GM12878 (cell line): ENCODE measurements at regions not wholly inside any gene's neighbourhood (a gene's known extent, or its start where the extent isn't known, plus 50 kb on each side); places are given as distances from the start of the nearest gene placed in this dataset.

Experiments used
- ATAC-seq: fragments of 200-7000 bp; cut with Tn5 transposase; 3 replicates; pipeline ENCODE4 v1.9.1; 2020; ENCODE audit warnings: mild to moderate bottlenecking, moderate library complexity
- BruUV-seq: library from RNA; stranded (reverse); fragments of 400-500 nt; replicated peaks from 2 replicates; lab custom pipeline; 2021; lab: Mats Ljungman, UMichigan
- CTCF ChIA-PET: fragments of 300-600 bp; sonication (Branson Sonifier 250); formaldehyde crosslinking; extraction: SDS; loops from one replicate; lab custom pipeline; 2021; ENCODE audit warnings: inconsistent platforms; lab: Yijun Ruan, JAX
- POLR2A ChIA-PET: fragments of 350-600 bp; formaldehyde crosslinking; extraction: SDS; loops from one replicate; lab custom pipeline; 2021; ENCODE audit warnings: inconsistent platforms; lab: Charles Lee
- RAD21 ChIA-PET: fragments of 300-600 bp; sonication (Branson Sonifier 250); formaldehyde crosslinking; loops from one replicate; lab custom pipeline; 2023; ENCODE audit warnings: antibody characterized with exemption; ENCODE audit not compliant: unreplicated experiment; lab: Charles Lee
- SMC1A ChIA-PET: fragments of 300-600 bp; sonication (Branson Sonifier 250); formaldehyde crosslinking; loops from one replicate; lab custom pipeline; 2023; ENCODE audit not compliant: unreplicated experiment, uncharacterized antibody; lab: Charles Lee
- DNase-seq: peaks from one replicate; pipeline ENCODE4 v3.0.0-alpha.2; 2011; ENCODE audit warnings: low read depth, low spot score
- FAIRE-seq: peaks from 3 replicates; lab custom pipeline; 2011; peaks lifted over from hg19 to GRCh38; lab: Jason Lieb, UNC
- H2AFZ ChIP-seq: 2 replicates; pipeline ENCODE4 v1.6.0; 2011; ENCODE audit warnings: low read depth, low read length, control low read depth; ENCODE audit not compliant: control insufficient read depth
- H3K27ac ChIP-seq: 2 replicates; pipeline ENCODE4 v1.5.1; 2011; ENCODE audit warnings: control low read depth; ENCODE audit not compliant: control insufficient read depth, insufficient read depth
- H3K27me3 ChIP-seq, 2 experiments: replicated peaks in 1 of 2; 2 replicates each; pipeline versions ENCODE4 v1.6.0 to v1.6.1; 2011; ENCODE audit warnings: low read length in 1 of 2; ENCODE audit not compliant: control insufficient read depth in 2 of 2, insufficient read depth in 2 of 2
- H3K36me3 ChIP-seq, 2 experiments: 2 replicates each; pipeline ENCODE4 v1.5.1; 2011; ENCODE audit warnings: low read length in 1 of 2; ENCODE audit not compliant: control insufficient read depth in 2 of 2, insufficient read depth in 2 of 2
- H3K4me1 ChIP-seq: 2 replicates; pipeline ENCODE4 v1.6.1; 2011; ENCODE audit warnings: mild to moderate bottlenecking, low read length, moderate library complexity, mixed read lengths; ENCODE audit not compliant: control insufficient read depth, insufficient read depth
- H3K4me2 ChIP-seq: 2 replicates; pipeline ENCODE4 v1.6.0; 2011; ENCODE audit warnings: control low read depth; ENCODE audit not compliant: control insufficient read depth, insufficient read depth
- H3K4me3 ChIP-seq: fragments of 200-600 bp; sonication (generic); 2 replicates; pipeline ENCODE4 v1.5.1; 2016
- H3K79me2 ChIP-seq: 2 replicates; pipeline ENCODE4 v1.6.0; 2011; ENCODE audit warnings: low read length; ENCODE audit not compliant: control insufficient read depth, insufficient read depth
- H3K9ac ChIP-seq: 2 replicates; pipeline ENCODE4 v1.8.0; 2011; ENCODE audit warnings: low read length, control low read depth, mixed read lengths; ENCODE audit not compliant: control insufficient read depth, insufficient read depth
- H3K9me3 ChIP-seq: replicated peaks from 3 replicates; pipeline ENCODE4 v1.5.1; 2011; ENCODE audit warnings: mild to moderate bottlenecking, low read length; ENCODE audit not compliant: control insufficient read depth, insufficient read depth
- H4K20me1 ChIP-seq: 2 replicates; pipeline ENCODE4 v1.6.0; 2011; ENCODE audit not compliant: control insufficient read depth, insufficient read depth
- ATF3 ChIP-seq: IDR thresholded peaks from 2 replicates; pipeline ENCODE4 v1.6.1; 2011; ENCODE audit warnings: low read depth, mild to moderate bottlenecking, low read length, moderate library complexity, borderline replicate concordance; ENCODE audit errors: extremely low read depth
- BRCA1 ChIP-seq: IDR thresholded peaks from 2 replicates; pipeline ENCODE4 v1.6.1; 2011; ENCODE audit warnings: low read depth, low read length, improper control_type of control experiment
- CHD1 ChIP-seq: IDR thresholded peaks from 2 replicates; pipeline ENCODE4 v1.6.1; 2012; ENCODE audit warnings: low read depth, low read length, improper control_type of control experiment
- CHD2 ChIP-seq: IDR thresholded peaks from 2 replicates; pipeline ENCODE4 v1.6.1; 2011; ENCODE audit warnings: low read depth, low read length, improper control_type of control experiment, borderline replicate concordance
- IKZF1 ChIP-seq: fragments of 450-650 bp; conservative IDR thresholded peaks from 2 replicates; pipeline ENCODE4 v1.6.1; 2017; ENCODE audit warnings: antibody characterized with exemption, mild to moderate bottlenecking
- JUNB ChIP-seq: IDR thresholded peaks from 2 replicates; pipeline ENCODE4 v1.6.1; 2016; ENCODE audit warnings: antibody characterized with exemption, mild to moderate bottlenecking
- KLF5 ChIP-seq: fragments of 450-650 bp; IDR thresholded peaks from 2 replicates; pipeline ENCODE4 v1.6.1; 2014; ENCODE audit warnings: mild to moderate bottlenecking; ENCODE audit not compliant: partially characterized antibody
- MEF2A ChIP-seq: IDR thresholded peaks from 2 replicates; pipeline ENCODE4 v1.6.1; 2011; ENCODE audit warnings: low read depth, mild to moderate bottlenecking, low read length, moderate library complexity; ENCODE audit not compliant: insufficient read depth
- MTA2 ChIP-seq: fragments of 450-650 bp; IDR thresholded peaks from 2 replicates; pipeline ENCODE4 v1.6.1; 2016; ENCODE audit warnings: low read depth, mild to moderate bottlenecking, moderate library complexity
- MYB ChIP-seq: fragments of 150-350 bp; IDR thresholded peaks from 2 replicates; pipeline ENCODE4 v1.6.1; 2014; ENCODE audit warnings: mild to moderate bottlenecking, low read depth, low read length, borderline replicate concordance
- NFXL1 ChIP-seq: fragments of 450-650 bp; IDR thresholded peaks from 2 replicates; pipeline ENCODE4 v1.6.1; 2017; ENCODE audit warnings: antibody characterized with exemption, mild to moderate bottlenecking, borderline replicate concordance
- NFYA ChIP-seq: IDR thresholded peaks from 2 replicates; pipeline ENCODE4 v1.6.1; 2011; ENCODE audit warnings: low read depth, mild to moderate bottlenecking, low read length, improper control_type of control experiment, borderline replicate concordance
- POLR2AphosphoS2 ChIP-seq: IDR thresholded peaks from 2 replicates; pipeline ENCODE4 v1.6.1; 2011; ENCODE audit warnings: low read depth, mild to moderate bottlenecking, low read length, improper control_type of control experiment, moderate library complexity
- RAD21 ChIP-seq: IDR thresholded peaks from 2 replicates; pipeline ENCODE4 v1.6.1; 2011; ENCODE audit warnings: mild to moderate bottlenecking, low read depth, low read length, moderate library complexity; ENCODE audit not compliant: insufficient read depth
- RUNX3 ChIP-seq: IDR thresholded peaks from 2 replicates; pipeline ENCODE4 v1.6.1; 2012; ENCODE audit warnings: low read length, inconsistent platforms
- ZBTB4 ChIP-seq: fragments of 450-650 bp; formaldehyde crosslinking; IDR thresholded peaks from 2 replicates; pipeline ENCODE4 v1.4.0; 2022; ENCODE audit warnings: mild to moderate bottlenecking, moderate library complexity
- ZNF207 ChIP-seq: fragments of 450-650 bp; IDR thresholded peaks from 2 replicates; pipeline ENCODE4 v1.6.1; 2014; ENCODE audit warnings: antibody characterized with exemption, mild to moderate bottlenecking, borderline replicate concordance
- ZNF622 ChIP-seq: fragments of 450-650 bp; IDR thresholded peaks from 2 replicates; pipeline ENCODE4 v1.6.1; 2017; ENCODE audit warnings: mild to moderate bottlenecking, inconsistent platforms
- WGBS: methylation state at CpG from one replicate; pipeline ENCODE4 v1.1.6; 2016; ENCODE audit warnings: low lambda C conversion rate; ENCODE audit not compliant: insufficient replicate concordance, insufficient coverage; ENCODE audit errors: missing lambda C conversion rate; 5-methylcytosine and 5-hydroxymethylcytosine counted together
- in situ Hi-C: fragments of 300-500 bp; cut with MboI; formaldehyde crosslinking; loops from 9 replicates; pipeline ENCODE4 v1.14.3; 2018; ENCODE audit warnings: mixed read lengths
- intact Hi-C: fragments of 100-400 bp; cut with micrococcal nuclease; formaldehyde crosslinking; loops from one replicate; pipeline ENCODE4 v1.14.2; 2022; ENCODE audit not compliant: unreplicated experiment
- TF ChIP-seq, protein P1 (sequence below): fragments of 450-650 bp; IDR thresholded peaks from 2 replicates; pipeline ENCODE4 v1.6.1; 2016; ENCODE audit warnings: mild to moderate bottlenecking, moderate library complexity, borderline replicate concordance

DNA sequence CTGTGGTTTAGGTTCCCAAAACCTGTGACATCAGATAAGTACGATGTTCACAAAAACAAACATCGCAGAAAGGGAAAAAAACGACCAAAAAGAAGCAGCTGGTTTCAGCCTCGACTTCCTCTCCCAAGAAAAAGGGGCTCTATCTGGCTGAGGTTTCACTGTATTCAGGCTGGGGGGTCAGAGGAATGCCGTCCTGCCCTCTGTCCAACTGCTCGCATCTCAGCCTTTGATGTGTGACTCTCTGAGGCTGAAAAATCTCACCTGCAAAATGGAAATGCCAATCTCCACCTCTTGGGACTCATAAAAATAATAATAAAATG is 123.6 kb upstream of the PTPN1 start:
- no peak overlapping the region for H2AFZ ChIP-seq
- H3K4me2 ChIP-seq = no peak overlapping the region
- no peak for ATAC-seq
- ChIA-PET RAD21 (no interaction called here), CTCF (no interaction called here), POLR2A (no interaction called here), SMC1A (no interaction called here)
- 34% methylated on average over 6 of the region's 6 CpGs for WGBS
- in situ Hi-C loops (no loop called here), intact Hi-C loops (loop anchor here (10.0 kb wide), 1 partner anchor 102 kb away; no protein-coding TSS in a partner anchor)
- no peak overlapping the region for H3K27ac ChIP-seq
- no TSS peak for BruUV-seq
- H3K9me3 ChIP-seq = no peaks in the 10 kb centered on the region; the same call in 2 of the 3 replicates
- no peak for DNase-seq
- H3K4me3 ChIP-seq = no peak overlapping the region
- no peaks in the 10 kb centered on the region for H3K36me3 ChIP-seq
- no peak overlapping the region for H3K9ac ChIP-seq
- no peaks in the 10 kb centered on the region for H3K79me2 ChIP-seq
- H4K20me1 ChIP-seq = no peaks in the 10 kb centered on the region
- peaks cover 13% of the 10 kb centered on the region for H3K4me1 ChIP-seq
- H3K27me3 ChIP-seq = peaks cover 0 to 2% of the 10 kb centered on the region in 2 experiments; a peak in 1 of 4 replicates
- no peak for FAIRE-seq
- no peak for TF ChIP-seq BRCA1
- TF ChIP-seq ZNF207 = no peak
- no peak for TF ChIP-seq ATF3
- TF ChIP-seq KLF5 = no peak
- no peak for TF ChIP-seq NFXL1
- no peak for TF ChIP-seq MEF2A
- TF ChIP-seq ZBTB4 (CRISPR knock-in tag) = no peak
- TF ChIP-seq ZNF622 = no peak
- no peak for TF ChIP-seq CHD1
- TF ChIP-seq IKZF1 = no peak
- TF ChIP-seq CHD2 = no peak
- no peak for TF ChIP-seq RAD21
- TF ChIP-seq POLR2AphosphoS2 = no peak
- TF ChIP-seq NFYA = no peak
- TF ChIP-seq MYB = no peak
- no peak for TF ChIP-seq MTA2
- TF ChIP-seq, protein P1, sequence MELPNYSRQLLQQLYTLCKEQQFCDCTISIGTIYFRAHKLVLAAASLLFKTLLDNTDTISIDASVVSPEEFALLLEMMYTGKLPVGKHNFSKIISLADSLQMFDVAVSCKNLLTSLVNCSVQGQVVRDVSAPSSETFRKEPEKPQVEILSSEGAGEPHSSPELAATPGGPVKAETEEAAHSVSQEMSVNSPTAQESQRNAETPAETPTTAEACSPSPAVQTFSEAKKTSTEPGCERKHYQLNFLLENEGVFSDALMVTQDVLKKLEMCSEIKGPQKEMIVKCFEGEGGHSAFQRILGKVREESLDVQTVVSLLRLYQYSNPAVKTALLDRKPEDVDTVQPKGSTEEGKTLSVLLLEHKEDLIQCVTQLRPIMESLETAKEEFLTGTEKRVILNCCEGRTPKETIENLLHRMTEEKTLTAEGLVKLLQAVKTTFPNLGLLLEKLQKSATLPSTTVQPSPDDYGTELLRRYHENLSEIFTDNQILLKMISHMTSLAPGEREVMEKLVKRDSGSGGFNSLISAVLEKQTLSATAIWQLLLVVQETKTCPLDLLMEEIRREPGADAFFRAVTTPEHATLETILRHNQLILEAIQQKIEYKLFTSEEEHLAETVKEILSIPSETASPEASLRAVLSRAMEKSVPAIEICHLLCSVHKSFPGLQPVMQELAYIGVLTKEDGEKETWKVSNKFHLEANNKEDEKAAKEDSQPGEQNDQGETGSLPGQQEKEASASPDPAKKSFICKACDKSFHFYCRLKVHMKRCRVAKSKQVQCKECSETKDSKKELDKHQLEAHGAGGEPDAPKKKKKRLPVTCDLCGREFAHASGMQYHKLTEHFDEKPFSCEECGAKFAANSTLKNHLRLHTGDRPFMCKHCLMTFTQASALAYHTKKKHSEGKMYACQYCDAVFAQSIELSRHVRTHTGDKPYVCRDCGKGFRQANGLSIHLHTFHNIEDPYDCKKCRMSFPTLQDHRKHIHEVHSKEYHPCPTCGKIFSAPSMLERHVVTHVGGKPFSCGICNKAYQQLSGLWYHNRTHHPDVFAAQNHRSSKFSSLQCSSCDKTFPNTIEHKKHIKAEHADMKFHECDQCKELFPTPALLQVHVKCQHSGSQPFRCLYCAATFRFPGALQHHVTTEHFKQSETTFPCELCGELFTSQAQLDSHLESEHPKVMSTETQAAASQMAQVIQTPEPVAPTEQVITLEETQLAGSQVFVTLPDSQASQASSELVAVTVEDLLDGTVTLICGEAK = no peak
- no peak for TF ChIP-seq RUNX3
- no peak for TF ChIP-seq JUNB
